PC-3 (cell line): ENCODE measurements at regions not wholly inside any gene's neighbourhood (a gene's known extent, or its start where the extent isn't known, plus 50 kb on each side); places are given as distances from the start of the nearest gene placed in this dataset.

Source experiments
- EZH2 ChIP-seq: fragments of 300-600 bp; sonication (generic); IDR thresholded peaks from one replicate; pipeline ENCODE4 v1.6.1; 2017; ENCODE audit warnings: antibody characterized with exemption, mild to moderate bottlenecking, low read length; ENCODE audit not compliant: unreplicated experiment
- EZH2phosphoT487 ChIP-seq: fragments of 300-600 bp; sonication (generic); IDR thresholded peaks from 2 replicates; pipeline ENCODE4 v1.6.1; 2018; ENCODE audit warnings: mild to moderate bottlenecking, antibody characterized with exemption, low read length, borderline replicate concordance
- TF ChIP-seq, protein P1 (sequence below): fragments of 300-600 bp; sonication (generic); conservative IDR thresholded peaks from 2 replicates; pipeline ENCODE4 v1.5.1; 2017; ENCODE audit warnings: antibody characterized with exemption, low read depth, mild to moderate bottlenecking, low read length

GRCh38 chr5:144671066-144671465 lies 500.4 kb downstream of the KCTD16 start:
- TF ChIP-seq EZH2 (no peak), EZH2phosphoT487 (no peak)
- TF ChIP-seq, protein P1, sequence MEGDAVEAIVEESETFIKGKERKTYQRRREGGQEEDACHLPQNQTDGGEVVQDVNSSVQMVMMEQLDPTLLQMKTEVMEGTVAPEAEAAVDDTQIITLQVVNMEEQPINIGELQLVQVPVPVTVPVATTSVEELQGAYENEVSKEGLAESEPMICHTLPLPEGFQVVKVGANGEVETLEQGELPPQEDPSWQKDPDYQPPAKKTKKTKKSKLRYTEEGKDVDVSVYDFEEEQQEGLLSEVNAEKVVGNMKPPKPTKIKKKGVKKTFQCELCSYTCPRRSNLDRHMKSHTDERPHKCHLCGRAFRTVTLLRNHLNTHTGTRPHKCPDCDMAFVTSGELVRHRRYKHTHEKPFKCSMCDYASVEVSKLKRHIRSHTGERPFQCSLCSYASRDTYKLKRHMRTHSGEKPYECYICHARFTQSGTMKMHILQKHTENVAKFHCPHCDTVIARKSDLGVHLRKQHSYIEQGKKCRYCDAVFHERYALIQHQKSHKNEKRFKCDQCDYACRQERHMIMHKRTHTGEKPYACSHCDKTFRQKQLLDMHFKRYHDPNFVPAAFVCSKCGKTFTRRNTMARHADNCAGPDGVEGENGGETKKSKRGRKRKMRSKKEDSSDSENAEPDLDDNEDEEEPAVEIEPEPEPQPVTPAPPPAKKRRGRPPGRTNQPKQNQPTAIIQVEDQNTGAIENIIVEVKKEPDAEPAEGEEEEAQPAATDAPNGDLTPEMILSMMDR = no peak
